Left ventricle myocardium inferior (tissue), 1 donor: ENCODE measurements at regions not wholly inside any gene's neighbourhood (a gene's known extent, or its start where the extent isn't known, plus 50 kb on each side); places are given as distances from the start of the nearest gene placed in this dataset.

Source experiments
- DNase-seq: peaks from one replicate; pipeline ENCODE4 v3.0.0-alpha.2; 2020
- H3K27ac ChIP-seq: fragments of 200-600 bp; replicated peaks from 2 replicates; pipeline ENCODE4 v1.8.0; 2021
- H3K27me3 ChIP-seq: fragments of 200-600 bp; 2 replicates; pipeline ENCODE4 v1.8.0; 2021; ENCODE audit warnings: low read depth
- H3K36me3 ChIP-seq: fragments of 200-600 bp; 2 replicates; pipeline ENCODE4 v1.8.0; 2021
- H3K4me1 ChIP-seq: fragments of 200-600 bp; 2 replicates; pipeline ENCODE4 v1.8.0; 2021
- H3K4me3 ChIP-seq: fragments of 200-600 bp; 2 replicates; pipeline ENCODE4 v1.8.0; 2021; ENCODE audit warnings: mild to moderate bottlenecking, moderate library complexity
- H3K9me3 ChIP-seq: fragments of 200-600 bp; replicated peaks from 2 replicates; pipeline ENCODE4 v1.8.0; 2021
- intact Hi-C: fragments of 100-400 bp; cut with micrococcal nuclease; formaldehyde crosslinking; loops from one replicate; pipeline ENCODE4 v1.11.0; 2022
- TF ChIP-seq, protein P1 (sequence below): fragments of 200-600 bp; IDR thresholded peaks from 2 replicates; pipeline ENCODE4 v1.8.0; 2021; ENCODE audit warnings: antibody characterized with exemption, mild to moderate bottlenecking, borderline replicate concordance
- donor health status: DM: no; HTN: yes; CAD: no; lungs with severe emphysema.

DNA sequence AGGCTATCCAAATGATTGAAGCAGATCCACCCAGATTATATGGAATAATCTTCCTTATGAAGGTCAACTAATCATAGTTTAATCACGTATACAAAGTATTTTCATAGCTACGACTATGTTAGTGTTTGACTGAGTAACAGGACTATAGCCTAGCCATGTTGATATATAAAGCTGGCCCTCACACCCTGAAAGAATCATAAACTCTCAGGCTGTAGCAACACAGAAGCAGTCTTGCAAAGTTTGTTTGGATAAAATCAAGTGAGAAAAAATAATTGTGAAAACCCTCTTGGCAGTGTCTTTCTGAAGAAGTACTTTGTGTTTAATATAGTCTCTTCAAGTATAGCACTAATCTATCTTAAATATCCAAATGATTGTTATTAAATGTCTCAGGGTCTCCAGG, 374.5 kb upstream of the DAB2 start:
- Histone ChIP-seq H3K27me3 (no peaks in the 10 kb centered on the region), H3K4me3 (no peak overlapping the region), H3K27ac (no peak overlapping the region), H3K4me1 (no peaks in the 10 kb centered on the region), H3K36me3 (no peaks in the 10 kb centered on the region), H3K9me3 (no peaks in the 10 kb centered on the region)
- DNase-seq, result no peak
- intact Hi-C loops, result no loop called here
- TF ChIP-seq, protein P1, sequence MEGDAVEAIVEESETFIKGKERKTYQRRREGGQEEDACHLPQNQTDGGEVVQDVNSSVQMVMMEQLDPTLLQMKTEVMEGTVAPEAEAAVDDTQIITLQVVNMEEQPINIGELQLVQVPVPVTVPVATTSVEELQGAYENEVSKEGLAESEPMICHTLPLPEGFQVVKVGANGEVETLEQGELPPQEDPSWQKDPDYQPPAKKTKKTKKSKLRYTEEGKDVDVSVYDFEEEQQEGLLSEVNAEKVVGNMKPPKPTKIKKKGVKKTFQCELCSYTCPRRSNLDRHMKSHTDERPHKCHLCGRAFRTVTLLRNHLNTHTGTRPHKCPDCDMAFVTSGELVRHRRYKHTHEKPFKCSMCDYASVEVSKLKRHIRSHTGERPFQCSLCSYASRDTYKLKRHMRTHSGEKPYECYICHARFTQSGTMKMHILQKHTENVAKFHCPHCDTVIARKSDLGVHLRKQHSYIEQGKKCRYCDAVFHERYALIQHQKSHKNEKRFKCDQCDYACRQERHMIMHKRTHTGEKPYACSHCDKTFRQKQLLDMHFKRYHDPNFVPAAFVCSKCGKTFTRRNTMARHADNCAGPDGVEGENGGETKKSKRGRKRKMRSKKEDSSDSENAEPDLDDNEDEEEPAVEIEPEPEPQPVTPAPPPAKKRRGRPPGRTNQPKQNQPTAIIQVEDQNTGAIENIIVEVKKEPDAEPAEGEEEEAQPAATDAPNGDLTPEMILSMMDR, result no peak

DNA sequence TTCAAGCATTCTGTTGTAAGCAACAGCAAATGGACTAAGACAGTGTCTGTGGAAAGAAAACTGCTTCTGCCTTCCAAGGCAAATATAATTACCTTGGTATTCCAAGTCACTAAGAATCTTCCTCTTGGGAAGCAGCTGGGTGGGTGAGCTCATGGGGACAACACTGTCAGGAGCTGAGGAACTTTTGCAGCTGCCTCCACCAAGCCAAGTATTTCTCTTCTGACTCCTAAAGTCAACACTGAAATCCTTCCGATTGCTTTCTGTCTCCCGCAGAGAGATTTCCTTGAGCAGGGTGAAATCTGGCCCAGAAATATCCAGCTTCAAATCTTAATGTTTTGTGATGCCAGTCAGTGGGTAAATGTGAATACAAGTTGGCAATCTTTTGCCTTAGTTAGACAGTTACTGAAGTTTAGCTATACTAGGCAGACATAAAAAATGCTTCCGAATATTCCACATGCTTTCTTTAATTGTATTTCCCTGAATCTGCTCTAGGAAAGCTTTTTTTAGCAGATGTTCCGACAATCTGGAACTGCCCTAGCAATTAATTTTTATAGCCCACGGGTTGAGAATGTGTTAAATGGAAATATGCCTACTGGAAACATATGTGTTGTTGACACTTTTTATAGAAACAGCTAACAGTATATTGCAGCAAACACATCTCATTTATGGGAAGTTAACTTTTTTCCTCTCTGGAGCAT, 369.9 kb upstream of the DAB2 start:
- intact Hi-C loops, result no loop called here
- Histone ChIP-seq H3K36me3 (no peaks in the 10 kb centered on the region), H3K4me3 (no peak overlapping the region), H3K4me1 (no peaks in the 10 kb centered on the region), H3K27me3 (no peaks in the 10 kb centered on the region), H3K27ac (peak overlapping the region; percentile 10), H3K9me3 (no peaks in the 10 kb centered on the region)
- no peak for DNase-seq
- TF ChIP-seq, protein P1, result no peak

DNA sequence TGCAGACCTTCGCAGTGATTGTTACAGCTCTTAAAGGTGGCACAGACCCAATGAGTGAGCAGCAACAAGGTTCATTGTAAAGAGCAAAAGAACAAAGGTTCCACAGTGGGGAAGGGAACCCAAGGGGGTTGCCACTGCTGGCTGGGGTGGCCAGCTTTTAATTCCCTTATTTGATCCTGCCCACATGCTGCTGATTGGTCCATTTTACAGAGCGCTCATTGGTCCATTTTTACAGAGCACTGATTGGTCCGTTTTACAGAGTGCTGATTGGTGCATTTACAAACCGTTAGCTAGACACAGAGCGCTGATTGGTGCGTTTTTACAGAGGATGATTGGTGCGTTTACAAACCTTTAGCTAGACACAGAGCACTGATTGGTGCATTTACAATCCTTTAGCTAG, 360.6 kb upstream of the DAB2 start:
- no peaks in the 10 kb centered on the region for H3K4me1 ChIP-seq
- no peak for DNase-seq
- no peaks in the 10 kb centered on the region for H3K27me3 ChIP-seq
- TF ChIP-seq, protein P1, result no peak
- H3K9me3 ChIP-seq, result peaks cover 7% of the 10 kb centered on the region
- no peak overlapping the region for H3K4me3 ChIP-seq
- H3K36me3 ChIP-seq, result no peaks in the 10 kb centered on the region
- H3K27ac ChIP-seq, result no peak overlapping the region
- intact Hi-C loops, result no loop called here

DNA sequence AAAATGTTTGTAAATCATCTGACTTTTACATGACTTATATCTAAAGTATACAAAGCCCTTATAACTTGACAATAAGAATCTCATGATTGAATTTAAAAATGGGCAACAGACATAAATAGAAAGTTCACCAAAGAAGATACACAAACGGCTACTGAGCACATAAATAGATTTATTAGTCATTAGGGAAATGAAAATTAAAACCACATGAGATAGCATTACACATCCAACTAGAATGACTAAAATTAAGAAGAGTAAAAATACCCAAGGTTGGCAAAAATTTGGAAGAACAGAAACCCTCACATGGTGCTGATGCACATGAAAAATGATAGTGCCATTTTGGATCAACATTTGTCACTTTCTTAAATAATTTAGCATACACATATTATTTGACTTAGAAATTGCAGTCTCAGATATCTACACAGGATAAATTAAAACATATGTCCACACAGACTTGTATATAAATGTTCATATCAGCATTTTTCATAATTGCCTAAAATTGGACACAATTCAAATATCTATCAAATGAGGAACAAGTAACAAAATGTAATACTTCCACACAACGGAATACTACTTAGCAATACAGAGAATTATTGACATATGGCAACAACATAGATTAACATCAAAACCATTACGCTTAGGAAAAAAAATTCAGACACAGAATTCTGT, 359.1 kb upstream of the DAB2 start:
- Histone ChIP-seq H3K27me3 (no peaks in the 10 kb centered on the region), H3K27ac (no peak overlapping the region), H3K4me1 (no peaks in the 10 kb centered on the region), H3K4me3 (no peak overlapping the region), H3K9me3 (peaks cover 7% of the 10 kb centered on the region), H3K36me3 (no peaks in the 10 kb centered on the region)
- intact Hi-C loops, result no loop called here
- TF ChIP-seq, protein P1, result no peak
- no peak for DNase-seq

DNA sequence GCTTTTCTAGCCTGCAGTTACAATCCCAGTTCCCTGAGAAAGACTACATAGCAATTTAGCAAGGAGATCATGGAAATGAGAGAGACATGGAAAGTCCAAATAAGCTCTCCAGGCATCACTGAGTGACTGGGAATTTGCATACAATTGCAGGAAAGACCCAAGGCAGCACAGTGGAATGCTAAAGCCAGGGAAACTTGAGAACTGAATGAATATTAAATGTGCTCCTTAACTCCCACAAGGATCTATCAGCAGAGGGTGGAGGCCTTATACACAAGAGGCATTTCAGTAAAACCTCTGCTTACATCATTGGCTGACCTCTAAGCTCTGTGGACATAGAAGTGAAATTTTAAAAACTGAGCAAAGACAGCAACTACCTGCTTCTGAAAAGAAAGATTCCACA, 355.6 kb upstream of the DAB2 start:
- H3K27me3 ChIP-seq, result no peaks in the 10 kb centered on the region
- no peak overlapping the region for H3K4me3 ChIP-seq
- H3K4me1 ChIP-seq, result no peaks in the 10 kb centered on the region
- H3K27ac ChIP-seq, result no peak overlapping the region
- H3K9me3 ChIP-seq, result peaks cover 1% of the 10 kb centered on the region
- TF ChIP-seq, protein P1, result no peak
- intact Hi-C loops, result no loop called here
- H3K36me3 ChIP-seq, result no peaks in the 10 kb centered on the region
- DNase-seq, result no peak
